DOHH2 (cell line): ENCODE measurements at regions not wholly inside any gene's neighbourhood (a gene's known extent, or its start where the extent isn't known, plus 50 kb on each side); places are given as distances from the start of the nearest gene placed in this dataset.

Source experiments
- EZH2phosphoT487 ChIP-seq: fragments of 200-600 bp; sonication (generic); IDR thresholded peaks from 2 replicates; pipeline ENCODE4 v1.6.1; 2017; ENCODE audit warnings: borderline replicate concordance, mild to moderate bottlenecking, antibody characterized with exemption, low read length, moderate library complexity, mixed read lengths
- TF ChIP-seq, protein P1 (sequence below): fragments of 200-600 bp; sonication (generic); IDR thresholded peaks from one replicate; pipeline ENCODE4 v1.5.1; 2014; ENCODE audit warnings: antibody characterized with exemption, mild to moderate bottlenecking, low read depth, low read length; ENCODE audit not compliant: poor library complexity, severe bottlenecking

DNA sequence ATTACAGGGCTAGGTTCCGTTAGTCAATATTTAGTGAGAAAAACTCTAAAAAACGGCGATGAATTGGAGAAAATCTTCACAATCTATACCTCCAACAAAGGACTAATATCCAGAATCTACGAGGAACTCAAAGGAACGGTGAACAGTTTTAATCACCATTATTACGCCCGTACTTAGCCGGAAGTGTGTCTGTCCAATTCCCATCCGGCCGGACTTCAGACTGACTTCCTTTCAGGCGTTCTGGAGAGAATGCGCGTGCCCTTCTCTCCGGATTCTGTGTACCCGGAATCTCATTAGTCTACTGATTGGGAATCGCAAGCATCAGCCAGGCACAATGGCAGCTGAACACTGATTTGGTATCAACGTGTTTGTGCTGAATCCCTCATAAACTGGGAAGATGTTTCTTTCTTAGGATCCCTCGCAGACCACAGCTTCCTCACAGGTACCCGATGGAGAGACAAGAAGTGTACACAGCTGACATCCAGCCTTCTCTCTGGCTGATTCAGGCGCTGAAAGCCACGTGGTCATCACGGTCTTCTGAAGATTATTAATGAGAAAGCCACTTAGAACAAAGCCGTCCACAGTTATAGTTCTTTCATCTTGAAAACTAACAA lies 239.9 kb downstream of the ZNF516 start:
- TF ChIP-seq, protein P1, sequence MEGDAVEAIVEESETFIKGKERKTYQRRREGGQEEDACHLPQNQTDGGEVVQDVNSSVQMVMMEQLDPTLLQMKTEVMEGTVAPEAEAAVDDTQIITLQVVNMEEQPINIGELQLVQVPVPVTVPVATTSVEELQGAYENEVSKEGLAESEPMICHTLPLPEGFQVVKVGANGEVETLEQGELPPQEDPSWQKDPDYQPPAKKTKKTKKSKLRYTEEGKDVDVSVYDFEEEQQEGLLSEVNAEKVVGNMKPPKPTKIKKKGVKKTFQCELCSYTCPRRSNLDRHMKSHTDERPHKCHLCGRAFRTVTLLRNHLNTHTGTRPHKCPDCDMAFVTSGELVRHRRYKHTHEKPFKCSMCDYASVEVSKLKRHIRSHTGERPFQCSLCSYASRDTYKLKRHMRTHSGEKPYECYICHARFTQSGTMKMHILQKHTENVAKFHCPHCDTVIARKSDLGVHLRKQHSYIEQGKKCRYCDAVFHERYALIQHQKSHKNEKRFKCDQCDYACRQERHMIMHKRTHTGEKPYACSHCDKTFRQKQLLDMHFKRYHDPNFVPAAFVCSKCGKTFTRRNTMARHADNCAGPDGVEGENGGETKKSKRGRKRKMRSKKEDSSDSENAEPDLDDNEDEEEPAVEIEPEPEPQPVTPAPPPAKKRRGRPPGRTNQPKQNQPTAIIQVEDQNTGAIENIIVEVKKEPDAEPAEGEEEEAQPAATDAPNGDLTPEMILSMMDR, result no peak
- TF ChIP-seq EZH2phosphoT487, result no peak
